PFSK-1 (cell line): ENCODE measurements at regions not wholly inside any gene's neighbourhood (a gene's known extent, or its start where the extent isn't known, plus 50 kb on each side); places are given as distances from the start of the nearest gene placed in this dataset.

Experiments
- FOXP2 ChIP-seq: optimal IDR thresholded peaks from 2 replicates; pipeline ENCODE3; 2011; ENCODE audit warnings: borderline replicate concordance, control low read depth, inconsistent platforms; ENCODE audit not compliant: insufficient read depth; ENCODE audit errors: extremely low read length, extremely low read depth
- POLR2AphosphoS5 ChIP-seq: IDR thresholded peaks from 2 replicates; pipeline ENCODE4 v1.6.1; 2012; ENCODE audit warnings: low read depth, mild to moderate bottlenecking, control low read depth, low read length, moderate library complexity
- SIN3A ChIP-seq: IDR thresholded peaks from 2 replicates; pipeline ENCODE4 v1.6.1; 2012; ENCODE audit warnings: mild to moderate bottlenecking, low read length, moderate library complexity, borderline replicate concordance; ENCODE audit not compliant: insufficient read depth
- TAF1 ChIP-seq: IDR thresholded peaks from 2 replicates; pipeline ENCODE4 v1.6.1; 2012; ENCODE audit warnings: low read length, control low read depth, borderline replicate concordance; ENCODE audit not compliant: insufficient read depth
- TF ChIP-seq, protein P1 (sequence below), 2 experiments: IDR thresholded peaks; 2 replicates each; pipeline versions ENCODE4 v1.6.1 to v1.8.0; 2011 to 2012; ENCODE audit warnings: low read depth in 2 of 2, low read length in 2 of 2, control low read depth in 1 of 2, inconsistent platforms in 1 of 2, mild to moderate bottlenecking in 1 of 2, moderate library complexity in 1 of 2; ENCODE audit not compliant: insufficient read depth in 1 of 2

DNA sequence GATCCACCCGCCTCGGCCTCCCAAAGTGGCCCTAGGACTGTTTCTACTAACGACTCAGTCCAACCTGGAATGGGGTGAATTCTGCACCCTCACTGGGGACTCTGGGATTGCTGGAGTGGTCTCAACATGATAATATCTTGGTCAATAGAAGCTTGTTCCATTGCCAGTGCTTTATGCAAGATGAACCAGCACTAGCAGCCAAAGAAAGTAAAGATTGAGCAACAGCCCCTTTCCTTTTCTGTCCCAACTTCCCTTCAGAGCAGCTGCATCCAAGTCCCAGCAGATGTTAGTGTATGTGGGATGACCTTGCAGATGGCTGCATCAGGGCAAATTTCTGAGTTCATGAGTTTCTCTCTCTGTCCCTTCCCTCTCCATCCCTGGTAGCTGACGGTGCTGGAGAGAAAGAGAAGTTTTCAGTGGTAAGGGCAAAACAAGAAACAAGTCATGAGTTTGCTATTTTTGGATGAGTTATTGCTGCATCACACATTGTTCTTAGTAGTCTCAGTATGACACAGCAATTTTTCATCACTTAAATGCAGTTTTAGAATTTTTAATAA lies 183.6 kb upstream of the EDNRB start:
- TF ChIP-seq FOXP2 = no peak
- TF ChIP-seq TAF1 = no peak
- no peak for TF ChIP-seq SIN3A
- TF ChIP-seq POLR2AphosphoS5 = no peak
- TF ChIP-seq, protein P1, sequence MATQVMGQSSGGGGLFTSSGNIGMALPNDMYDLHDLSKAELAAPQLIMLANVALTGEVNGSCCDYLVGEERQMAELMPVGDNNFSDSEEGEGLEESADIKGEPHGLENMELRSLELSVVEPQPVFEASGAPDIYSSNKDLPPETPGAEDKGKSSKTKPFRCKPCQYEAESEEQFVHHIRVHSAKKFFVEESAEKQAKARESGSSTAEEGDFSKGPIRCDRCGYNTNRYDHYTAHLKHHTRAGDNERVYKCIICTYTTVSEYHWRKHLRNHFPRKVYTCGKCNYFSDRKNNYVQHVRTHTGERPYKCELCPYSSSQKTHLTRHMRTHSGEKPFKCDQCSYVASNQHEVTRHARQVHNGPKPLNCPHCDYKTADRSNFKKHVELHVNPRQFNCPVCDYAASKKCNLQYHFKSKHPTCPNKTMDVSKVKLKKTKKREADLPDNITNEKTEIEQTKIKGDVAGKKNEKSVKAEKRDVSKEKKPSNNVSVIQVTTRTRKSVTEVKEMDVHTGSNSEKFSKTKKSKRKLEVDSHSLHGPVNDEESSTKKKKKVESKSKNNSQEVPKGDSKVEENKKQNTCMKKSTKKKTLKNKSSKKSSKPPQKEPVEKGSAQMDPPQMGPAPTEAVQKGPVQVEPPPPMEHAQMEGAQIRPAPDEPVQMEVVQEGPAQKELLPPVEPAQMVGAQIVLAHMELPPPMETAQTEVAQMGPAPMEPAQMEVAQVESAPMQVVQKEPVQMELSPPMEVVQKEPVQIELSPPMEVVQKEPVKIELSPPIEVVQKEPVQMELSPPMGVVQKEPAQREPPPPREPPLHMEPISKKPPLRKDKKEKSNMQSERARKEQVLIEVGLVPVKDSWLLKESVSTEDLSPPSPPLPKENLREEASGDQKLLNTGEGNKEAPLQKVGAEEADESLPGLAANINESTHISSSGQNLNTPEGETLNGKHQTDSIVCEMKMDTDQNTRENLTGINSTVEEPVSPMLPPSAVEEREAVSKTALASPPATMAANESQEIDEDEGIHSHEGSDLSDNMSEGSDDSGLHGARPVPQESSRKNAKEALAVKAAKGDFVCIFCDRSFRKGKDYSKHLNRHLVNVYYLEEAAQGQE (IDR thresholded peaks at IDR 0.05; ENCODE audit: insufficient read depth in 1 of 2, low read depth in 2 of 2, low read length in 2 of 2) = no peak

DNA sequence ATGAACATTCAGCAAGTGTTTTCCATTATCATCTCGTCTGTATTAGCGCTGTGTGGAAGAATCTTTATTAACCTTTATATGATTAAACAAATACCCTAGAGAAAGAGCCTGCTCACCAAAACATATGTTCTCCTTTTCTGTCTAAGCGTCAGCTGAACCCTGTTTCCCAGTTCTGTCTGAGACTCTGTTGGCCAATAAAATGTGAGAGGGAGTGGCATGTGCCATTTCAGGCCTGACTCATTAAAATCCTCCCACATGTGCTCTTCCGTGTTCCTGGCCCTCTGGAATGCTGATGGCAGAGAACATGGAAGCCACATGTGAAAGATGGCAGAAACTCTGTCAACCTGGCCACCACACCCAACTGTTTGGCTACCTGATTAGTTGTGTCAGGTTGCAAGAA lies 181.9 kb upstream of the EDNRB start:
- TF ChIP-seq POLR2AphosphoS5 = no peak
- no peak for TF ChIP-seq FOXP2
- no peak for TF ChIP-seq SIN3A
- no peak for TF ChIP-seq TAF1
- TF ChIP-seq, protein P1 (IDR thresholded peaks at IDR 0.05; ENCODE audit: insufficient read depth in 1 of 2, low read depth in 2 of 2, low read length in 2 of 2) = no peak

DNA sequence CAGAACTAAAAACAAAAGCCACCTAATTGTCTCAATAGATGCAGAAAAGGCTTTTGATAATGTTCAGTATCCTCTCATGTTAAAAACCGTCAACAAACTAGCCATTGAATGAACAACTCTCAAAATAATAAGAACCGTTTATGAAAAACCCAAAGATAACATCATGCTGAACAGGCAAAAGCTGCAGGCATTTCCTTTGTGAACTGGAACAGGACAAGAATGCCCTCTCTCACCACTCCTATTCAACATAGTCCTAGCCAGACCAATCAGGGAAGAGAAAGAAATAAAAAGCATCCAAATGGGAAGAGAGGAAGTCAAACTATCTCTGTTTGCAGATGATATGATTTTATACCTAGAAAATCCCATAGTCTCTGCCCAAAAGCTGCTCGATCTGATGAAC lies 179.6 kb upstream of the EDNRB start:
- TF ChIP-seq SIN3A = no peak
- no peak for TF ChIP-seq TAF1
- TF ChIP-seq FOXP2 = no peak
- TF ChIP-seq, protein P1 (IDR thresholded peaks at IDR 0.05; ENCODE audit: insufficient read depth in 1 of 2, low read depth in 2 of 2, low read length in 2 of 2) = no peak
- no peak for TF ChIP-seq POLR2AphosphoS5

DNA sequence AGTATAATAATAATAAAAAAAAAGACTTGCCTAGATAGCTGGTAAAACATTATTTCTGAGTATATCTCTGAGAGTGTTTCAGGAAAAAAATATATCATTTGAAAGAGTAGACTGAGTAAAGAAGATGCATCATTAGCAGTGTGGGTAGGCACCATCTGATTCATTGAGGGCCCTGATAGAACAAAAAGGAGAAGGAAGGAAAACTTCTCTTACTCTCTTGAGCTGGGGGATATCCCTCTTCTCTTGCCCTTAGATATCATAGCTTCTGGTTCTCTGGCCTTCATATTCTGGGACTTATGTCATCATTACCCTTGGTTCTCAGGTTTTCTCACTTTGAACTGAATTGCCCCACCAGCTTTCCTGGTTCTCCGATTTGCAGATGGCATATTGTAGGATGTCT lies 177.6 kb upstream of the EDNRB start:
- TF ChIP-seq SIN3A = no peak

DNA sequence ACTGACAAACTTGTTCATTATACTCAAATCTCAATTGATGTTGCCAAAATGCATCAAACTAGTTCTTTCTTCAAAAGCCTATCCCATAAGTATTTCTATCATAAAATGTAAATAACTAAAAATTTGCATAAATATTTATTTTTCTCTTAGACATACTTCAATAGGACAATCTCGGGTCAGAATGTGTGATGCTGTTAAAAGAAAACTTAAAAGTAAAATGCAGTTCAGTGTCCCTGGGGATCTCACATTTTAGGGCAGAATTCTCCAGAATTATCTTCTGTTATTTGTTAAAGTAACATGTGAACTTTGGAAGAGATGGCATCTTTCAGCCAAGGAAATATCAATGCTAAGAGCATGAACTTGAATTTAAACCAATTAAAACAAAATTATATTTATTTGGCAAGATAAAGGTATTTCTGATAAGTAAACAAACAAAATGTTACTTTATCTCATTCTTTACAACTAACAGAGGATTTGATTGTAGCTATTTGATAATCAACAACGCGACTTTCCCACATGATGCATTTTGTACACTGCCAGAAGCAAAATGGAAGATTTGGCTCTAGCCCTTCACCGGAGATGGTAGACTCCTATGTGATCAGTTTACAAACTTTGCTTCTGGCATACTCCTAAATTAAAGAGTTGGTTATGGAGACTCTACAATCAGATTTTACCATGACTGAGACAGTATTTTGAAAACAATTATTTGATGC lies 169.5 kb upstream of the EDNRB start:
- TF ChIP-seq POLR2AphosphoS5 = no peak
- TF ChIP-seq SIN3A = no peak
- TF ChIP-seq, protein P1 (IDR thresholded peaks at IDR 0.05; ENCODE audit: insufficient read depth in 1 of 2, low read depth in 2 of 2, low read length in 2 of 2) = no peak
- no peak for TF ChIP-seq FOXP2
- no peak for TF ChIP-seq TAF1
